Kidney tubule cell (primary cell): ENCODE measurements at regions not wholly inside any gene's neighbourhood (a gene's known extent, or its start where the extent isn't known, plus 50 kb on each side); places are given as distances from the start of the nearest gene placed in this dataset.
"Not testable (repeated sequence)": the region's sequence is repeated elsewhere in the genome, so short reads cannot be mapped to it uniquely, and the experiment has no call there.

Experiments used
- DNase-seq: peaks from one replicate; pipeline ENCODE4 v3.0.0-alpha.2; 2018; ENCODE audit warnings: low spot score

- no peak for DNase-seq
Measured at GRCh38 chr5:99010294-99010693, 81.5 kb upstream of the CHD1 start.

GRCh38 chr5:99008009-99008408, 79.2 kb upstream of the CHD1 start:
- not testable (repeated sequence) for DNase-seq

- no peak for DNase-seq
Measured at GRCh38 chr5:99005506-99005905, 76.7 kb upstream of the CHD1 start.

- DNase-seq: peak; percentile 62
Measured at GRCh38 chr5:99004960-99005359, 76.2 kb upstream of the CHD1 start.

- no peak for DNase-seq
Measured at GRCh38 chr5:99000876-99001275, 72.1 kb upstream of the CHD1 start.

- no peak for DNase-seq
Measured at GRCh38 chr5:99000221-99000620, 71.4 kb upstream of the CHD1 start.

GRCh38 chr5:98999631-99000030, 70.8 kb upstream of the CHD1 start:
- no peak for DNase-seq

GRCh38 chr5:98997000-98997399, 68.2 kb upstream of the CHD1 start:
- peak; percentile 5 for DNase-seq

GRCh38 chr5:98994611-98995010, 65.8 kb upstream of the CHD1 start:
- DNase-seq: no peak

GRCh38 chr5:98993512-98993911, 64.7 kb upstream of the CHD1 start:
- no peak for DNase-seq

- no peak for DNase-seq
Measured at GRCh38 chr5:98992552-98992951, 63.7 kb upstream of the CHD1 start.

GRCh38 chr5:98989727-98990126, 60.9 kb upstream of the CHD1 start:
- no peak for DNase-seq

- no peak for DNase-seq
Measured at GRCh38 chr5:98986587-98986986, 57.8 kb upstream of the CHD1 start.

- no peak for DNase-seq
Measured at GRCh38 chr5:98982880-98983279, 54.1 kb upstream of the CHD1 start.
